HG02623 (cell line): ENCODE measurements at regions not wholly inside any gene's neighbourhood (a gene's known extent, or its start where the extent isn't known, plus 50 kb on each side); places are given as distances from the start of the nearest gene placed in this dataset.
"Not testable (repeated sequence)": the region's sequence is repeated elsewhere in the genome, so short reads cannot be mapped to it uniquely, and the experiment has no call there.

Experiments used
- ATAC-seq: cut with Tn5 transposase; IDR thresholded peaks from one replicate; pipeline ENCODE4 v1.9.1; 2021; ENCODE audit warnings: moderate library complexity; ENCODE audit not compliant: unreplicated experiment

DNA sequence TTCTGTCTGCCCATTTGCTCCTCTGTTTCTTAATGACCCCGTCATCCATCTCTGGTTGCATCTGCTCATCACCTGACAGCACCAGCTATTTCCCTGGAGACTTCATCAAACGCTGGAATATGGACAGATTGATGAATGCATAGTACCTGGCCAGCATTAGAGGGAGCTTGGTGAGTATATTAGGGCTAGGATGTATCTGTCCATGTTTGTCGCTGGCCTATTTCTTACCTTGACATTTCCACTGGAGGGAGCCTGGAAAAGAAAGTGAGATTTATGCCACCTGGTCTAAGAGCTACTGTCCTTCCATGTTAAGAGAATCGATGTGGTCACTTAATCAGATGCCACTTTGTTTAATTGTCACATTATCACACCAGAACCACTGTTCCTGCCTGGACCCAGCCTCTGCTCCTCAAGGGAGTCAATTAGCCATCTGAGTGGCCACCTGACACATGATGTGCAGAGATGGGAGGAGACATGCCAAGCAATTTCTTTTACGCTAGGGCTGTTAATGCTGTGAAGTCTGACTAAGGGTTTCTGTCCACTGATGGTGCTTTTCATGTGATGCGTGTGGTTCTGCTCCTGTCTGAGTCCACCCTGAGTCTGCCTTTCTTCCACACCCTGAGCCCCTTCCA is 75.3 kb upstream of the SFSWAP start:
- no peak for ATAC-seq

- ATAC-seq = no peak
Observed at GRCh38 chr12:131636266-131636665, 74.6 kb upstream of the SFSWAP start.

DNA sequence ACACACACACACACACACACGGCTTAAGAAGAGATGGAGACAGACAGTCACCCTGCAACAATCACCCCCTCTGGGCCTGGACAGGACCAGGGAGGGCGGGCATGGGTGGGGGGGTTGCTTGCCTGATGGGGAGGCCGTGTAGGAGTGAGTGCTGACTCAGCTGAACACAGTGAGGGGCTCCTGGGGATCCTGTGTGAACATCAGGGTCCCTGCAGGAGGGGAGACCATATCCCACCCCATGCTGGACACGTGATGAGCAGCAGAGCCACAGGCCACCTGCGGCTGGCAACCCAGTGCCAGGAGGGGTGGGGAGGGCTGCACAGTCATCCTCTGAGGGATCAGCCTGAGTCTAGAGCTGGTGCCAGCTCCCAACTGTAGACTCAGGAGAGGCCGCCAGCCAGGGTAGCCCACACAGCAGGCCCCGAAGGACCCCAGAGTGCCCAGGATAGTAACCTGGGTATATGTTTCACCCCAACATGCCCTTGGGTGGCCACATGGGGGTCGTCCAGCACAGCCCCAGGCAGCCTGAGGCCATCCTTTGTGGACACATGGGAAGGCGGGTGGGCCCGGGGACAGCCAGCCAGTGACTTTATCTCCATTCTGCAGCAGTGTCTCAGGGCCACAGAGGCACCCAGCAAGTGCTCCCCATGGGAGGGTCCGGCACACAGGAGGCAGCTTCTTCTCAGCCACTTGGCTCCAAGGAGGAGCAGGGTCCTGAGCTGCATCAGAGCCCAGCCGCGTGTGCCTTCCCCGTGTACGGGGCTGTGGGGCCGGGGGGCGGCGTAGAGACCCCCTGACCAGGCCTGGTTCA is 73.7 kb upstream of the SFSWAP start:
- ATAC-seq = no peak

DNA sequence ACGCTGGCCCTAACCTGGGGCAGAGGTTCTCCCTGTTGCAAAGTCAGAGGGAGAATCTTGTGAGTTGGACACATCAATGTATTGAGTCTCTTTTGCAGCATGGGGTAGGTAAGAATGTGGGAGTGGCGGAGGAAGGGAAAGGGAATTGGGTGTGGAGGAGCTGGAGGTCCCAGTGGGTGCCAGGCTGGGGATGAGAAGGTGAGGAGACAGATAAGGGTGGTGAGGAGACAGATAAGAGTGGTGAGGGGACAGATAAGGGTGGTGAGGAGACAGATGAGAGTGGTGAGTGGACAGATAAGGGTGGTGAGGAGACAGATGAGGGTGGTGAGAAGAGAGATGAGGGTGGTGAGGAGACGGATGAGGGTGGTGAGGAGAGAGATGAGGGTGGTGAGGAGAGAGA is 72.9 kb upstream of the SFSWAP start:
- no peak for ATAC-seq

GRCh38 chr12:131639270-131639940 is 71.5 kb upstream of the SFSWAP start:
- ATAC-seq = no peak

- no peak for ATAC-seq
Observed at GRCh38 chr12:131640525-131640924, 70.4 kb upstream of the SFSWAP start.

DNA sequence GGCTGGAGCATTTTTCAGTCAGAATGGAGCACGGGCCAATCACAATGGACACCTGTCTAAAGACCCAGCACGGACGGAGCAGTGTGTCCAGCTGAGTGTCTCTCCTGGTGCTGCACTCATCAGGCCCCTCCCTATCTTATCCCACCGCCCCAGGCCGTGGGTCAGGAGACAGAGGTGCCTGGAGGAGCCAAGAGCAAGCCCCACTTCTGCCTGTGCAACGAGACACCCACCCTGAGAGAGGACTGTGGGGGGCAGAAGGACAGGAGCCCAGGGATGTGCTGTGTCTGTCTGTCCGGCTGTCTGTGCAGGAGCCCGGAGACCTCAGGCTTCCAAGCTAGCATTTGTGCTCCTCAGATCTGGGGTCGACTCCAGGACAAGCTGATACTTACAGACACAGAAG is 69.6 kb upstream of the SFSWAP start:
- ATAC-seq = no peak

- ATAC-seq = no peak
Observed at GRCh38 chr12:131642101-131642540, 68.8 kb upstream of the SFSWAP start.

- no peak for ATAC-seq
Observed at GRCh38 chr12:131642771-131643170, 68.1 kb upstream of the SFSWAP start.

DNA sequence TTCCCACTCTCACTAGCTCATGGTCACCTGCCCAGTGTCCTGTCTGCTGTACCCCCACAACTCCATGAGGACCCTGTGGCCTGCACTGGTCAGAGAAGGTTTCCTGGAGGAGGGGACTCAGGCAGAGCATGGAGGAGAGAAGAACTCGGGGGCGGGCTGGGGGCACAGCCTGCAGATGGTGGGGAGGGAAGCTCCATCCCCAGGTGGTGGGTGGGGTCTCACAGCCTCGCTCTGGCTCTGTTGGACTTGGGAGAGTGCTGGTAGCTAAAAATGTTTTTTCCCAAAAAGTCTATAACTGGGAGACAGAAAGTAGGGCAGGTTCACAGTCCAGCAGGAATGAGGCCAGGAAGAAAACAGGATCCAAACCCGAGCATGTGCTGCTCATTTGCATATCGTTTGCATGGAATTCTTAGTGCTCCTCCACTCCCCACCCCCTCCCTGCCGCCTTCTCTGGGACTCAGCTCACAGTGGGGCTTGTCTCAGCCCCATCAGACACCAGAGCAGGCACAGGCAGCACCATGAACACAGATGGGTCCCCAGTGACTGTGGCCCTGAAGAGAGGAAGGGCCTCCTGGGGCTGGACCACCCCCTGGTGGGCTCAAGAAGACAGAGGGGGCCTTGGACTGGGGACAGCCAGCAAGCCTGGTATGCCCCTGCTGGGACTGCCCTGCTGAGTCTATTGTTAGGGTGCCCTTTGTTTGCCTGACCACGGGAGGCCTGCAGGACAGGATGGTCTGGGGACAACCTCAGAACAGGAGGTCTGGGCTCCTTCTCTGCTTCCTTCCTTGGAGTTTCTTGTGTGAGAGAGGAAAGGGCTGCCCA is 67.0 kb upstream of the SFSWAP start:
- no peak for ATAC-seq

- ATAC-seq = no peak
Observed at GRCh38 chr12:131644481-131644880, 66.4 kb upstream of the SFSWAP start.

GRCh38 chr12:131644917-131645316 is 66.0 kb upstream of the SFSWAP start:
- not testable (repeated sequence) for ATAC-seq

DNA sequence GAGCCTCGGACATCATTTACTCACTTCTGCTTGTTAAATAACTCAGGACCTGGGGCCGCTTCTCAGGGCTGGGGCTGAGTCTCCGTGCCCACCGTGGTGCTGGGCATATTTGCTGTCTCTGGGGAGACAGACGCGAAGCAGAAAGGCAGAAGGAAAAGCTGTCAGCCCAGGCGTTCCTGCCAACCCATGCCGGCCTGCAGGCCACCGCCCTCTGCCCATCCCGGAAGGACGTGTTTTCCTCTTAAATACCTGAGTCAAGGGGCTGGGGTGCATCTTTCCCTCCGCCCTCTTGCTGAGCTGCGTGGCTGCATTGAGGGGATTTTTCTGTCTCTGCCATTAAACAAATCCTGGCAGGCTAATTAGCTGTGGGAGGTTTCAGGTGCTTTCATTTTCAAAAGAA is 65.3 kb upstream of the SFSWAP start:
- ATAC-seq = not testable (repeated sequence)

- ATAC-seq = not testable (repeated sequence)
Observed at GRCh38 chr12:131646444-131646843, 64.4 kb upstream of the SFSWAP start.

DNA sequence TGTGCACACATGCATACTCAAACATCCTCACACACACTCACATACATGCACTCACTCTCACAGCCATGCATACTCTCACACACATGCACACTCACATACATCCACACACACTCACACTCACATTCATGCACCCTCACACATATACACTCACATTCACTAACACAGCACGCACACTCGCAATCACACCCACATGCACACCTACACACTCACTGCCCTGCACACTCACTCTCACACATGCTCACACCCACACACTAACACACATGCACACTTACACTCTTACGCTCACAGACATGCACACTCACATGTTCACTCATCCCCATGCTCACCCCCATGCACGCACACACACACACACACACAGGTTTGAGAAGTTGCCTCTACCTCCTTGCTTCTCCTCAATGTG is 63.2 kb upstream of the SFSWAP start:
- ATAC-seq = no peak

DNA sequence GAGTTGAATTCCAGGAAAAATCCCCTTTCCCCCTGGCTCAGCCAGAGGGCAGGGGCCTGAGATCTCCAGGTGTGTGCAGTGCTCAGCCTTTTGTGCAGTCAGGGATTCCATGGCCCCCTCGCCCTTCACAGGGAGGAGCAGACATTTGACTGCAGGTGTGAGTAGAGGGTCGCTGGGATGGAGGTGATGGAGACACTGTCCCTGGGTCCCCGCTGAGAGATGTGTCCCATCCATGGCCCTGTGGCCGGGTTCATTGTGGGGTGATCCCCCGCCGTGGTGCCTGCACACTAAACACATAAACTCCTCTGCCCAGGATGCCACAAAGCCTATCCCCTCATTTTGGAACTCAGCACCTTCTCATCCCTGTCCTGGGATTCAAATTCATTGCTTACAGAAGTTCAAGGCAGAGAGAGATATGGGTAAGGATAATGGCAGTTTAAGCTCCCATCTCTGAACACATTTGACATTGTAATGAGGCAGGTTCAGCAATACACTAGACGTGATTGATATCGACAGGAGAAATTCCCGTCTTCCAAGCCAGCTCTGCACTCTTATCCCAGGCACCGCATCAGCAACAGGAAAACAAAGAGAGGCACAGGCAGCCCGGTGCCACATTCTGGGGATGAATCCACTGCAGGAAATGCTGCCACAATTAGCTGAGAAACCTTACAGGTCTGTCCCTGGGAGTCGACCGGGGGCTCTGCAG is 55.3 kb upstream of the SFSWAP start:
- not testable (repeated sequence) for ATAC-seq

GRCh38 chr12:131656796-131657195 is 54.1 kb upstream of the SFSWAP start:
- ATAC-seq = not testable (repeated sequence)

GRCh38 chr12:131658605-131659004 is 52.3 kb upstream of the SFSWAP start:
- not testable (repeated sequence) for ATAC-seq

DNA sequence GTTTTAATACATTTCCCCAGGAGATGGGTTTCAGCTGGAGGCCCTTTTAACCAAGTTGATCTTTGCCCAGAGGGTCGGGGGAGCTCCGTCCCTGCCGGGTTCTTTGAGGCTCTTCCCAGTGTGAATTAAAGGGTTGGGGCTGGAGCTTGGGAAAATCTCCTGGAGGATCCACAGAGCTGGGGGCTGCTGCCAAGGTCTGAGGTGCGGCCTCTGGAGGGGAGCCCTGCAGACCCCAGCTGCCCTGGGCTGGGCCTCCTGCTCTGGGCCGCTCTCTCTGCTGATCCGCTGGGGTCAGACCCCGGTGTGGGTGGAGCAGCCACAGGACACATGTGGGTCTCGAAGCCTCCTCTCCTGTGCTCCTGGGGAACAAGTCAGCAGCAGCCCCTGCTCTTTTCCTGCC is 51.4 kb upstream of the SFSWAP start:
- ATAC-seq = not testable (repeated sequence)

GRCh38 chr12:131659976-131660375 is 50.9 kb upstream of the SFSWAP start:
- ATAC-seq = not testable (repeated sequence)
